CD4-positive, CD25-positive, alpha-beta regulatory T cell (primary cell): ENCODE measurements at regions not wholly inside any gene's neighbourhood (a gene's known extent, or its start where the extent isn't known, plus 50 kb on each side); places are given as distances from the start of the nearest gene placed in this dataset.

Experiments used
- ATAC-seq, 2 donors: fragments of 150-1000 bp; cut with Tn5 transposase; one replicate each; pipeline ENCODE4 v1.10.0; 2021; ENCODE audit warnings: low read depth in 2 of 2, moderate number of reproducible peaks in 2 of 2, moderate library complexity in 1 of 2
- DNase-seq, 3 donors: peaks; one replicate each; pipeline versions ENCODE4 v3.0.0 to v3.0.0-alpha.2; 2012 to 2022; ENCODE audit warnings: mixed read lengths in 1 of 3
- H3K27ac ChIP-seq: one replicate; pipeline ENCODE4 v1.7.0; 2013; ENCODE audit warnings: mild to moderate bottlenecking, low read length; ENCODE audit not compliant: insufficient read depth, poor library complexity, severe bottlenecking
- H3K27me3 ChIP-seq: one replicate; pipeline ENCODE4 v1.7.0; 2013; ENCODE audit warnings: low read length; ENCODE audit not compliant: control insufficient read depth, insufficient read depth
- H3K36me3 ChIP-seq: one replicate; pipeline ENCODE4 v1.7.0; 2013; ENCODE audit warnings: mild to moderate bottlenecking, low read length, moderate library complexity; ENCODE audit not compliant: control insufficient read depth, insufficient read depth
- H3K4me1 ChIP-seq: 2 replicates; pipeline ENCODE4 v1.7.0; 2013; ENCODE audit warnings: mild to moderate bottlenecking, low read length; ENCODE audit not compliant: insufficient read depth, control insufficient read depth, poor library complexity, severe bottlenecking
- H3K4me3 ChIP-seq: one replicate; pipeline ENCODE4 v1.7.0; 2013; ENCODE audit warnings: low read depth, mild to moderate bottlenecking, low read length, moderate library complexity
- H3K9me3 ChIP-seq, 2 experiments: 1 replicate in 1 of 2; 2 replicates in 1 of 2; pipeline ENCODE4 v1.7.0; 2013; ENCODE audit warnings: low read length in 2 of 2, mild to moderate bottlenecking in 1 of 2, moderate library complexity in 1 of 2; ENCODE audit not compliant: control insufficient read depth in 2 of 2
- H3K27ac Mint-ChIP-seq, 3 donors: one replicate each; pipeline ENCODE4 v1.8.0; 2020 to 2022; ENCODE audit warnings: mild to moderate bottlenecking in 3 of 3, mixed read lengths in 3 of 3, moderate library complexity in 2 of 3
- H3K27me3 Mint-ChIP-seq: one replicate; pipeline ENCODE4 v1.8.0; 2022; ENCODE audit warnings: mild to moderate bottlenecking, mixed read lengths
- H3K36me3 Mint-ChIP-seq: one replicate; pipeline ENCODE4 v1.8.0; 2020; ENCODE audit warnings: mixed read lengths
- H3K4me1 Mint-ChIP-seq, 4 donors: one replicate each; pipeline ENCODE4 v1.8.0; 2020 to 2022; ENCODE audit warnings: mixed read lengths in 4 of 4, mild to moderate bottlenecking in 1 of 4
- H3K4me3 Mint-ChIP-seq, 4 donors: one replicate each; pipeline ENCODE4 v1.8.0; 2020 to 2022; ENCODE audit warnings: mild to moderate bottlenecking in 4 of 4, mixed read lengths in 4 of 4, moderate library complexity in 3 of 4
- H3K9me3 Mint-ChIP-seq, 7 donors: one replicate each; pipeline ENCODE4 v1.8.0; 2020 to 2022; ENCODE audit warnings: mixed read lengths in 7 of 7, mild to moderate bottlenecking in 3 of 7, moderate library complexity in 2 of 7

DNA sequence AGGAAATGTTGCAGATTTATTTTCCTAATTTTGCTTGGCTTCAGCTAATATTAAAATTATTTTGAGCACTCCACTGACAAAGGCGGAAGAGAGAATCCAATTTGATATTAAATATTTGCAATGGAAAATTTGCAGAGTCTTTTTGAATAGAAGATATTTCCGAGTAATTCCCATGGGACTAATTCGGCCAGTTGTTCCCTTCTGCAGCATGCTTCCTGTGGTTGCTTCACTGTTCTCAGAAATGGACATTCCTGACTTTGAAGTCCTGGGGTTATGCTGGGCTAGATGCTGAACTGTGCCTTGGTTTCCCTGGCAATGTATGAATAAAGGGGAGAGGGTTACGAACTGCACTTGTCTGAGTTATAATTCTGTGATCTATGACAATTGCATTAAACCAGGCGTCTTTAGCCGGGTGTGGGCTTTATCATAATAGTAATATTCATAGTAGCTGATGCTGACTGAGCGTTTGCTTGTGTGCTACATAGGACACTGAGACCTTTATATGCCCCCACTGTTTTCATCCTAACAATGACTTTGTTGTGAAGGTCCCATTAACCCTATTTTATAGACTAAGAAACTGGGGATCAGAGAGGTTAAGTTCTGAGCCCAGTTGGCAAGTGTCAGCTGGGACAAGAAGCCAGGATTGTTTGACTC lies 114.5 kb upstream of the SPRY4 start:
- peaks cover 0 to 26% (median 5%) of the 10 kb centered on the region in 4 donors for H3K4me1 Mint-ChIP-seq
- H3K4me1 ChIP-seq: peaks cover 4% of the 10 kb centered on the region
- H3K27me3 ChIP-seq: no peaks in the 10 kb centered on the region
- ATAC-seq: no peak
- no peak for DNase-seq
- H3K27ac ChIP-seq: no peak overlapping the region
- H3K9me3 ChIP-seq: no peaks in the 10 kb centered on the region
- H3K4me3 Mint-ChIP-seq: no peak overlapping the region
- H3K36me3 Mint-ChIP-seq: no peaks in the 10 kb centered on the region
- no peaks in the 10 kb centered on the region for H3K9me3 Mint-ChIP-seq
- peaks cover 12% of the 10 kb centered on the region for H3K27me3 Mint-ChIP-seq
- no peak overlapping the region for H3K27ac Mint-ChIP-seq
- H3K36me3 ChIP-seq: no peaks in the 10 kb centered on the region
- H3K4me3 ChIP-seq: no peak overlapping the region

DNA sequence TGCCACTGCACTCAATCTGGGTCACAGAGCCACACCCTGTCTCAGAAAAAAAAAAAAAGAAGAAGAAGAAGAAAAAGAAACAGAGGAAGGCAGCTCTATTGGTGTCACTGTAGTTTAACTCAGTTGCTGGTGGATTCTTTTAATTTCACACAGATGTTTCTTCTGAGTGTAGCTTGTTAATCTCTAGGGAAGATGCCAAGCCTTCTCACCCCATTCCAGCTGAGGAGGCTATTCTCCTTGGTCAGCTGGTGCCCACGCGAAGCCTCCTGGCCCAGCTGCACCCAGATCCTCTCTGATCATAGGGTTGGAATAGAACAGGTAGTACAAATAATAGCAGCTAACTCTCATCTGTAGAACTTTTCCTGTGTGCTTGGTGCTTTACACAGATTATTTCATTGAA lies 113.8 kb upstream of the SPRY4 start:
- H3K4me3 ChIP-seq: no peak overlapping the region
- H3K27ac Mint-ChIP-seq: no peak overlapping the region
- H3K9me3 Mint-ChIP-seq: no peaks in the 10 kb centered on the region
- H3K27ac ChIP-seq: no peak overlapping the region
- no peaks in the 10 kb centered on the region for H3K27me3 ChIP-seq
- DNase-seq: no peak
- H3K27me3 Mint-ChIP-seq: peaks cover 12% of the 10 kb centered on the region
- no peak for ATAC-seq
- no peak overlapping the region for H3K4me3 Mint-ChIP-seq
- peaks cover 4% of the 10 kb centered on the region for H3K4me1 ChIP-seq
- H3K36me3 ChIP-seq: no peaks in the 10 kb centered on the region
- no peaks in the 10 kb centered on the region for H3K9me3 ChIP-seq
- H3K36me3 Mint-ChIP-seq: no peaks in the 10 kb centered on the region
- H3K4me1 Mint-ChIP-seq: peaks cover 0 to 31% (median 7%) of the 10 kb centered on the region in 4 donors

DNA sequence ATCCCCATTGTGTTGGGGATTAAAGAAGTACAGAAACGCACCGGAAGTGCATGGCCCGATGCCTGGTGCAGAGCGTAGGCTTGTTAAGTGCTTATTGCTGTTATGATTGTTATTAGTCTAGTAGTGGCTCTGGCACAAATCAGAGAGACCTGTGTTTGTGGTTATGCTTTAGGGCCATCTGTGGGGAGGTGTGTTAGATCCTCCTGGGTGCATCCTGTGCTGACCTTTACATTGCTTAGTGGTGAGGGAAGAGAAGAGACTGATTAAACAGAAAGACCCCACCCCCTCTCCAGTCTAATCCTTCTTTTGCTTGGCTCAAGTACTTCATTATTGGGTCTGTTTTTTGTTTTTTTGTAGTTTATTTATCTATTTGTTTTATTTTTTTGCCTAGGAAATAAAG lies 112.7 kb upstream of the SPRY4 start:
- Histone ChIP-seq H3K4me3 (no peak overlapping the region), H3K9me3 (no peaks in the 10 kb centered on the region), H3K27ac (no peak overlapping the region), H3K27me3 (no peaks in the 10 kb centered on the region), H3K36me3 (no peaks in the 10 kb centered on the region), H3K4me1 (peaks cover 11% of the 10 kb centered on the region)
- ATAC-seq (no peak), DNase-seq (no peak)
- H3K36me3 Mint-ChIP-seq: no peaks in the 10 kb centered on the region
- H3K27me3 Mint-ChIP-seq: peaks cover 16% of the 10 kb centered on the region
- no peaks in the 10 kb centered on the region for H3K9me3 Mint-ChIP-seq
- H3K27ac Mint-ChIP-seq: no peak overlapping the region
- H3K4me1 Mint-ChIP-seq: peaks cover 6 to 38% (median 16%) of the 10 kb centered on the region in 4 donors
- H3K4me3 Mint-ChIP-seq: peak overlapping the region in 1 of 4 donors; percentile 5

DNA sequence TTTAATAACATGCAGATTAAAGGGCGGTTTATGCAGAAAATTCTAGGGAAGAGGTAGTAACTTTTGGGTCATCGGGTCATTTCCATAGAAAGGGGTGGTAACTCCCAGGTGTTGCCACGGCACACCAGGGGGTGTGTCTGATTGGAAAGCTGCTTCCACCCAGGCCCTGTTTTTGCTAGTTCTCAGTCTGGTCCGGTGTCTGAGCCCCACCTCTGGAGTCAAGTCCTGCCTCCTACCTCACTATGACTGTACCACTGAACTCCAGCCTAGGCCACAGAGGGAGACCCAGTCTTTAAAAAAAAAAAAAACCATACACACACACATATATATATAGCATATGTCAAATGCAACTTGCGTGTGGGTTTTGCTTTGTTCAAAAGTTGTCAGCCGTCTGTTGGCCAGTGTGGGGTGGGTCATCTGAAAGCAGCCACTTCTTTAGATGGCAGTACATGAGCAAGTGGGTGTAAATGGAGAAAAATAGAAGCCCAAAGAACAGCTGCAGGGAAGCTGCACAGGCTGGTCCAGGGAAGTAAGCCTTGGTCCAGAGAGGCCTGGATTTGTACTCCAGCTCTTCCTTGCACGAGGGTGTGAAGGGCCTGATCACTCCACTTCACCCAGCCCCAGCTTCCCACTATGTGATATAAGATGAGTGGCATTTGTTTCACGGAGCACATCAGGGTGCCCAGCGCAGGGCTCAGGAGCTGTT lies 110.7 kb upstream of the SPRY4 start:
- peaks cover 16% of the 10 kb centered on the region for H3K4me1 ChIP-seq
- Mint-ChIP-seq H3K4me3 (no peak overlapping the region), H3K27me3 (peaks cover 11% of the 10 kb centered on the region), H3K4me1 (peaks cover 6 to 39% (median 22%) of the 10 kb centered on the region in 4 donors), H3K36me3 (no peaks in the 10 kb centered on the region), H3K27ac (no peak overlapping the region), H3K9me3 (peaks cover 0 to 2% (median 0%) of the 10 kb centered on the region in 7 donors)
- no peak overlapping the region for H3K4me3 ChIP-seq
- no peak overlapping the region for H3K27ac ChIP-seq
- H3K27me3 ChIP-seq: no peaks in the 10 kb centered on the region
- no peaks in the 10 kb centered on the region for H3K9me3 ChIP-seq
- no peak for ATAC-seq
- DNase-seq: no peak
- no peaks in the 10 kb centered on the region for H3K36me3 ChIP-seq

DNA sequence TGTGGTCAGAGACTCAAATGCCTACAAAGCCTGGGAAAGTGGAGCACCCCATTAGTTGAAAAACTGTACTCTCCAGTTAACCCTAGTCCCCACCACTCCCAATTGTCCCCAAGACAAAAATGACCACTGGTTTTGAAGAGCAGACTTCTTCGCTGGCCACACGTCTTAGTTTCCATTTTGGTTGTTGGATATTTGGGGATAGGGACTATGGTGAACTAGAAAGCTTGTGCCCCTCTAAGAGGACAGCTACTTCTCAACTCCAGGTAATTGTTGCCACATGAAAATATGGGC lies 109.4 kb upstream of the SPRY4 start:
- Histone ChIP-seq H3K36me3 (no peaks in the 10 kb centered on the region), H3K27ac (no peak overlapping the region), H3K4me3 (no peak overlapping the region), H3K9me3 (no peaks in the 10 kb centered on the region), H3K27me3 (no peaks in the 10 kb centered on the region), H3K4me1 (peaks cover 16% of the 10 kb centered on the region)
- ATAC-seq: no peak
- H3K27ac Mint-ChIP-seq: no peak overlapping the region
- no peak overlapping the region for H3K4me3 Mint-ChIP-seq
- no peak for DNase-seq
- peaks cover 6 to 38% (median 22%) of the 10 kb centered on the region in 4 donors for H3K4me1 Mint-ChIP-seq
- peaks cover 11% of the 10 kb centered on the region for H3K27me3 Mint-ChIP-seq
- H3K9me3 Mint-ChIP-seq: peaks cover 0 to 2% (median 0%) of the 10 kb centered on the region in 7 donors
- H3K36me3 Mint-ChIP-seq: no peaks in the 10 kb centered on the region

DNA sequence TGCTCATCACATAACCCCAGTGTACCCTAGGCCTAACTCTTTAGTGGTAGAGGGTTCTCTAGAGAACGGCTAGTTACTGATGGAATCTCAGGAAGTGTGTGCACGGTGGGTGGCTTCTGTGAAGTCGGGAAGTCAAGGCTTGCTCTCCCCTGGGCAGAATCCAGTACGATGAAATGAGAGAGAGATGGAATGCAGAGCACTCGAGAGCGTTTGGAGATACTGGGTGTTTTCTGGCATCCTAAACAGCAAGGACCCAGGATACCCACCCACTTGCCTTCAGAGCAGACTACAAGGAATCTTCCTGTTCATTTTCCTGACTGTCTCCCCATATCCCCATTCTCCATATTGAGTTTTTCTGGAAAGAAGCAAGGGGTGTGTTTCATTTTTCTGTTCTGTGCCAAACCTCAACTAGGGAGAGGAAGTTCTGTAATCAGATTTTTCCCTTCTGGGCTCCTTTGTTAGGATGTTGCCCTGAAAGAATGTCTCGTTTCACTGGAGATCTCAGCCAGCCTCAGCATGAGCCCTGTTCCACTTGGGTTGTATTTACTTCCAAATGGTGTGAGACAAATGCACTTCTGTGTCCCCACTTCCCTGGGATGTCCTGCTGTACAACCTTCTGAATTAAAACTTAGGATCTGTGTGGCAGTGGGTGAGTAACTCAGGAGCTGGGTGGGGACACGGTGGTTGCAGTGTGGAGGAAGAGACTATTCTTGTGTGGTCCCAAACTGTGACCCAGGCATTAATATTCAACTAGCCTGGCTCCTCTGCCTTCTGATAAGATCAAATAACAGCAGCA lies 108.9 kb upstream of the SPRY4 start:
- ATAC-seq (no peak), DNase-seq (no peak)
- Histone ChIP-seq H3K9me3 (no peaks in the 10 kb centered on the region), H3K27me3 (no peaks in the 10 kb centered on the region), H3K36me3 (no peaks in the 10 kb centered on the region), H3K27ac (no peak overlapping the region), H3K4me1 (peaks cover 16% of the 10 kb centered on the region), H3K4me3 (no peak overlapping the region)
- H3K9me3 Mint-ChIP-seq: peaks cover 0 to 2% (median 0%) of the 10 kb centered on the region in 7 donors
- peak overlapping the region in 1 of 4 donors; percentile 17 for H3K4me3 Mint-ChIP-seq
- no peaks in the 10 kb centered on the region for H3K36me3 Mint-ChIP-seq
- H3K27me3 Mint-ChIP-seq: peaks cover 7% of the 10 kb centered on the region
- peak overlapping the region in 2 of 3 donors; percentile 18 to 40 for H3K27ac Mint-ChIP-seq
- H3K4me1 Mint-ChIP-seq: peaks cover 6 to 37% (median 22%) of the 10 kb centered on the region in 4 donors

DNA sequence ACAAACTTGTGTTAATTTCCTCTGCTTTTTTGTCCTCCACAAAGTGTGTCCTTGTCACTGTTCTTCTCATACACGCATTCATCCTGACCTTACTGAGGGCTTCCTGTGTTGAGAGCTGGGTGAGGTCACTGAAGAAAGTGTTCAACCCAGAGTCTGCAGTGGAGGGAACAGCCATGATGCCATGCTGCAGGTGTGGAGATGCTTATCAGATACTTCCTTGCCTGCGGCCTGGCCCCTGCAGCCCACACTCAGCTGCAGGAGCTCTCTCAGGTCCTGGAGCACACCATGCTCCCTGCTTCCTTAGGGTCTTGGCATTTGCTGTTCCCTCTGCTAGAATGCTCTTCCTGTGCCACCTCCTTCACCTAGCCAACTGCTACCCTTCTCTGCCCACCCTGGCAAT lies 108.1 kb upstream of the SPRY4 start:
- no peaks in the 10 kb centered on the region for H3K9me3 ChIP-seq
- peaks cover 0 to 2% (median 0%) of the 10 kb centered on the region in 7 donors for H3K9me3 Mint-ChIP-seq
- H3K36me3 Mint-ChIP-seq: no peaks in the 10 kb centered on the region
- no peaks in the 10 kb centered on the region for H3K36me3 ChIP-seq
- peak overlapping the region; percentile 2 for H3K4me3 ChIP-seq
- peaks cover 16% of the 10 kb centered on the region for H3K4me1 ChIP-seq
- H3K4me3 Mint-ChIP-seq: peak overlapping the region in 3 of 4 donors; percentile 17 to 49 (median 17)
- ATAC-seq (peak; percentile 76 to 83), DNase-seq (peak in 2 of 3 donors; percentile 46 to 60)
- peaks cover 6 to 31% (median 22%) of the 10 kb centered on the region in 4 donors for H3K4me1 Mint-ChIP-seq
- no peaks in the 10 kb centered on the region for H3K27me3 ChIP-seq
- H3K27ac Mint-ChIP-seq: peak overlapping the region; percentile 18 to 64 (median 40)
- H3K27me3 Mint-ChIP-seq: peaks cover 4% of the 10 kb centered on the region
- H3K27ac ChIP-seq: peak overlapping the region; percentile 52
